A549 (cell line): ENCODE measurements at regions not wholly inside any gene's neighbourhood (a gene's known extent, or its start where the extent isn't known, plus 50 kb on each side); places are given as distances from the start of the nearest gene placed in this dataset.

Experiments used
- NPAS2 ChIP-seq: fragments of 250-450 bp; sonication (Bioruptor Pico); IDR thresholded peaks from 2 replicates; pipeline ENCODE4 v1.8.0; 2022; ENCODE audit warnings: mild to moderate bottlenecking, moderate library complexity, borderline replicate concordance
- RNF2 ChIP-seq: fragments of 200-600 bp; sonication (generic); IDR thresholded peaks from 2 replicates; pipeline ENCODE4 v1.6.1; 2016; ENCODE audit warnings: low read depth, mild to moderate bottlenecking, antibody characterized with exemption, moderate library complexity, borderline replicate concordance
- USF2 ChIP-seq: fragments of 450-650 bp; IDR thresholded peaks from 2 replicates; pipeline ENCODE4 v1.6.1; 2014; ENCODE audit warnings: antibody characterized with exemption
- TF ChIP-seq, protein P1 (sequence below): fragments of >200 bp; sonication (Bioruptor Twin); formaldehyde crosslinking; IDR thresholded peaks from 3 replicates; pipeline ENCODE4 v1.5.1; 2016

GRCh38 chr11:110019675-110020074, 73.5 kb upstream of the ZC3H12C start:
- TF ChIP-seq, protein P1, sequence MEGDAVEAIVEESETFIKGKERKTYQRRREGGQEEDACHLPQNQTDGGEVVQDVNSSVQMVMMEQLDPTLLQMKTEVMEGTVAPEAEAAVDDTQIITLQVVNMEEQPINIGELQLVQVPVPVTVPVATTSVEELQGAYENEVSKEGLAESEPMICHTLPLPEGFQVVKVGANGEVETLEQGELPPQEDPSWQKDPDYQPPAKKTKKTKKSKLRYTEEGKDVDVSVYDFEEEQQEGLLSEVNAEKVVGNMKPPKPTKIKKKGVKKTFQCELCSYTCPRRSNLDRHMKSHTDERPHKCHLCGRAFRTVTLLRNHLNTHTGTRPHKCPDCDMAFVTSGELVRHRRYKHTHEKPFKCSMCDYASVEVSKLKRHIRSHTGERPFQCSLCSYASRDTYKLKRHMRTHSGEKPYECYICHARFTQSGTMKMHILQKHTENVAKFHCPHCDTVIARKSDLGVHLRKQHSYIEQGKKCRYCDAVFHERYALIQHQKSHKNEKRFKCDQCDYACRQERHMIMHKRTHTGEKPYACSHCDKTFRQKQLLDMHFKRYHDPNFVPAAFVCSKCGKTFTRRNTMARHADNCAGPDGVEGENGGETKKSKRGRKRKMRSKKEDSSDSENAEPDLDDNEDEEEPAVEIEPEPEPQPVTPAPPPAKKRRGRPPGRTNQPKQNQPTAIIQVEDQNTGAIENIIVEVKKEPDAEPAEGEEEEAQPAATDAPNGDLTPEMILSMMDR: no peak
- TF ChIP-seq RNF2: no peak
- TF ChIP-seq NPAS2 (CRISPR knock-in tag): no peak
- TF ChIP-seq USF2: no peak
